Activated naive CD8-positive, alpha-beta T cell treated with anti-CD3 and anti-CD28 coated beads, Interleukin-2, amount 10 ng/mL, durations not matched to agents 7 days and 5 days (primary cell): ENCODE measurements at regions not wholly inside any gene's neighbourhood (a gene's known extent, or its start where the extent isn't known, plus 50 kb on each side); places are given as distances from the start of the nearest gene placed in this dataset.
"Not testable (repeated sequence)": the region's sequence is repeated elsewhere in the genome, so short reads cannot be mapped to it uniquely, and the experiment has no call there.

Source experiments
- ATAC-seq: fragments of 150-1000 bp; cut with Tn5 transposase; one replicate; pipeline ENCODE4 v1.10.0; 2021; ENCODE audit warnings: low read depth, moderate library complexity
- POLR2A ChIA-PET: fragments of 350-600 bp; sonication (Branson Sonifier 250); formaldehyde crosslinking; loops from one replicate; lab custom pipeline; 2021; ENCODE audit warnings: antibody characterized with exemption; lab: Charles Lee
- DNase-seq: peaks from one replicate; pipeline ENCODE4 v3.0.0; 2021
- H3K27ac Mint-ChIP-seq: one replicate; pipeline ENCODE4 v1.8.0; 2022; ENCODE audit warnings: mild to moderate bottlenecking, mixed read lengths
- H3K27me3 Mint-ChIP-seq: one replicate; pipeline ENCODE4 v1.8.0; 2022; ENCODE audit warnings: mild to moderate bottlenecking, moderate library complexity, mixed read lengths
- H3K36me3 Mint-ChIP-seq: one replicate; pipeline ENCODE4 v1.8.0; 2021; ENCODE audit warnings: mild to moderate bottlenecking, mixed read lengths
- H3K4me1 Mint-ChIP-seq: one replicate; pipeline ENCODE4 v1.8.0; 2021; ENCODE audit warnings: mixed read lengths
- H3K4me3 Mint-ChIP-seq: one replicate; pipeline ENCODE4 v1.8.0; 2022; ENCODE audit warnings: mild to moderate bottlenecking, moderate library complexity, mixed read lengths
- H3K9me3 Mint-ChIP-seq: one replicate; pipeline ENCODE4 v1.8.0; 2021; ENCODE audit warnings: mixed read lengths

- Mint-ChIP-seq H3K36me3 (no peaks in the 10 kb centered on the region), H3K4me1 (peaks cover 29% of the 10 kb centered on the region), H3K27ac (no peak overlapping the region), H3K27me3 (no peaks in the 10 kb centered on the region), H3K9me3 (no peaks in the 10 kb centered on the region), H3K4me3 (no peak overlapping the region)
- ATAC-seq: no peak
- DNase-seq: no peak
- POLR2A ChIA-PET: interaction anchor here (3.4 kb wide), 1 partner anchor 17 kb away, joined by 19 read pairs; no protein-coding TSS in a partner anchor
Observed at GRCh38 chr11:128036556-128037093, 550.7 kb downstream of the ETS1 start.

- DNase-seq: no peak
- Mint-ChIP-seq H3K36me3 (no peaks in the 10 kb centered on the region), H3K4me1 (peaks cover 30% of the 10 kb centered on the region), H3K27ac (no peak overlapping the region), H3K9me3 (no peaks in the 10 kb centered on the region), H3K4me3 (no peak overlapping the region), H3K27me3 (no peaks in the 10 kb centered on the region)
- POLR2A ChIA-PET: no interaction called here
- ATAC-seq: no peak
Observed at GRCh38 chr11:128036006-128036405, 551.4 kb downstream of the ETS1 start.

GRCh38 chr11:128031538-128032134 is 555.7 kb downstream of the ETS1 start:
- POLR2A ChIA-PET, H3K9me3 Mint-ChIP-seq, DNase-seq, H3K4me3 Mint-ChIP-seq, H3K36me3 Mint-ChIP-seq, H3K4me1 Mint-ChIP-seq, H3K27ac Mint-ChIP-seq: not testable (repeated sequence)
- ATAC-seq: peak; percentile 76
- peaks cover 18% of the 10 kb centered on the region for H3K27me3 Mint-ChIP-seq

- Mint-ChIP-seq H3K27ac (no peak overlapping the region), H3K36me3 (no peaks in the 10 kb centered on the region), H3K4me1 (peaks cover 4% of the 10 kb centered on the region), H3K9me3 (no peaks in the 10 kb centered on the region), H3K4me3 (no peak overlapping the region), H3K27me3 (peaks cover 18% of the 10 kb centered on the region)
- DNase-seq (no peak), ATAC-seq (no peak)
- POLR2A ChIA-PET: interaction anchor here (0.6 kb wide), 1 partner anchor 145 kb away, joined by 4 read pairs; no protein-coding TSS in a partner anchor
Observed at GRCh38 chr11:128029219-128029722, 558.1 kb downstream of the ETS1 start.

- H3K4me3 Mint-ChIP-seq: no peak overlapping the region
- H3K4me1 Mint-ChIP-seq: peaks cover 4% of the 10 kb centered on the region
- ATAC-seq: no peak
Observed at GRCh38 chr11:128026596-128026995, 560.8 kb downstream of the ETS1 start.

GRCh38 chr11:128022761-128023160 is 564.6 kb downstream of the ETS1 start:
- Mint-ChIP-seq H3K27me3 (peaks cover 4% of the 10 kb centered on the region), H3K4me3 (no peak overlapping the region), H3K36me3 (no peaks in the 10 kb centered on the region), H3K9me3 (no peaks in the 10 kb centered on the region), H3K4me1 (no peaks in the 10 kb centered on the region), H3K27ac (no peak overlapping the region)
- DNase-seq (no peak), ATAC-seq (no peak)
- POLR2A ChIA-PET: no interaction called here

More at GRCh38 chr11:128026596-128026995, 560.8 kb downstream of the ETS1 start:
- no peak overlapping the region for H3K27ac Mint-ChIP-seq
- H3K9me3 Mint-ChIP-seq: no peaks in the 10 kb centered on the region
- POLR2A ChIA-PET: no interaction called here
- H3K36me3 Mint-ChIP-seq: no peaks in the 10 kb centered on the region
- H3K27me3 Mint-ChIP-seq: peaks cover 18% of the 10 kb centered on the region
- no peak for DNase-seq

GRCh38 chr11:128022007-128022368 is 565.4 kb downstream of the ETS1 start:
- Mint-ChIP-seq H3K4me3 (no peak overlapping the region), H3K36me3 (no peaks in the 10 kb centered on the region), H3K27me3 (peaks cover 4% of the 10 kb centered on the region), H3K9me3 (no peaks in the 10 kb centered on the region), H3K27ac (no peak overlapping the region), H3K4me1 (no peaks in the 10 kb centered on the region)
- ATAC-seq (peak; percentile 60), DNase-seq (no peak)
- POLR2A ChIA-PET: no interaction called here

GRCh38 chr11:128021349-128022006 is 565.9 kb downstream of the ETS1 start:
- no peak for ATAC-seq

GRCh38 chr11:128018692-128019091 is 568.7 kb downstream of the ETS1 start:
- ATAC-seq: no peak
- no peaks in the 10 kb centered on the region for H3K4me1 Mint-ChIP-seq
- H3K27ac Mint-ChIP-seq: no peak overlapping the region
- peaks cover 9% of the 10 kb centered on the region for H3K27me3 Mint-ChIP-seq
- H3K4me3 Mint-ChIP-seq: no peak overlapping the region
- no peak for DNase-seq
- POLR2A ChIA-PET: no interaction called here
- no peaks in the 10 kb centered on the region for H3K9me3 Mint-ChIP-seq
- no peaks in the 10 kb centered on the region for H3K36me3 Mint-ChIP-seq

More at GRCh38 chr11:128021349-128022006, 565.9 kb downstream of the ETS1 start:
- Mint-ChIP-seq H3K27me3 (peaks cover 4% of the 10 kb centered on the region), H3K27ac (no peak overlapping the region), H3K4me3 (no peak overlapping the region), H3K9me3 (no peaks in the 10 kb centered on the region), H3K4me1 (no peaks in the 10 kb centered on the region), H3K36me3 (no peaks in the 10 kb centered on the region)
- no peak for DNase-seq
- POLR2A ChIA-PET: interaction anchor here (0.6 kb wide), 1 partner anchor 148 kb away, joined by 3 read pairs; no protein-coding TSS in a partner anchor

GRCh38 chr11:128005562-128005961 is 581.8 kb downstream of the ETS1 start:
- Mint-ChIP-seq H3K27me3 (peaks cover 34% of the 10 kb centered on the region), H3K4me1 (no peaks in the 10 kb centered on the region), H3K27ac (no peak overlapping the region), H3K36me3 (no peaks in the 10 kb centered on the region), H3K4me3 (no peak overlapping the region), H3K9me3 (peaks cover 11% of the 10 kb centered on the region)
- POLR2A ChIA-PET: no interaction called here
- DNase-seq (no peak), ATAC-seq (no peak)

- Mint-ChIP-seq H3K27ac (no peak overlapping the region), H3K27me3 (peaks cover 23% of the 10 kb centered on the region), H3K36me3 (no peaks in the 10 kb centered on the region), H3K4me3 (no peak overlapping the region), H3K9me3 (no peaks in the 10 kb centered on the region), H3K4me1 (no peaks in the 10 kb centered on the region)
- ATAC-seq (no peak), DNase-seq (no peak)
- POLR2A ChIA-PET: no interaction called here
Observed at GRCh38 chr11:127998421-127998820, 588.9 kb downstream of the ETS1 start.

- no peaks in the 10 kb centered on the region for H3K4me1 Mint-ChIP-seq
- DNase-seq (no peak), ATAC-seq (no peak)
- POLR2A ChIA-PET: no interaction called here
- no peak overlapping the region for H3K4me3 Mint-ChIP-seq
- no peak overlapping the region for H3K27ac Mint-ChIP-seq
- H3K36me3 Mint-ChIP-seq: no peaks in the 10 kb centered on the region
- H3K9me3 Mint-ChIP-seq: no peaks in the 10 kb centered on the region
- H3K27me3 Mint-ChIP-seq: peaks cover 16% of the 10 kb centered on the region
Observed at GRCh38 chr11:127997594-127997993, 589.8 kb downstream of the ETS1 start.

GRCh38 chr11:127996825-127997224 is 590.5 kb downstream of the ETS1 start:
- DNase-seq: no peak
- ATAC-seq: no peak
- H3K4me1 Mint-ChIP-seq: no peaks in the 10 kb centered on the region
- H3K4me3 Mint-ChIP-seq: no peak overlapping the region
- H3K27me3 Mint-ChIP-seq: peaks cover 8% of the 10 kb centered on the region
- H3K9me3 Mint-ChIP-seq: no peaks in the 10 kb centered on the region
- no peaks in the 10 kb centered on the region for H3K36me3 Mint-ChIP-seq
- no peak overlapping the region for H3K27ac Mint-ChIP-seq
- POLR2A ChIA-PET: no interaction called here

- Mint-ChIP-seq H3K9me3 (no peaks in the 10 kb centered on the region), H3K27me3 (peaks cover 5% of the 10 kb centered on the region), H3K4me1 (no peaks in the 10 kb centered on the region), H3K36me3 (no peaks in the 10 kb centered on the region), H3K27ac (no peak overlapping the region), H3K4me3 (no peak overlapping the region)
- ATAC-seq (no peak), DNase-seq (no peak)
- POLR2A ChIA-PET: no interaction called here
Observed at GRCh38 chr11:127995921-127996320, 591.4 kb downstream of the ETS1 start.
